IMR-90 (cell line): ENCODE measurements at regions not wholly inside any gene's neighbourhood (a gene's known extent, or its start where the extent isn't known, plus 50 kb on each side); places are given as distances from the start of the nearest gene placed in this dataset.

ENCODE experiments used
- ATAC-seq: fragments of 200-7000 bp; cut with Tn5 transposase; 2 replicates; pipeline ENCODE4 v1.9.1; 2020; ENCODE audit warnings: low read depth, mild to moderate bottlenecking, moderate library complexity
- BruUV-seq: library from RNA; stranded (reverse); fragments of 400-500 nt; replicated peaks from 2 replicates; lab custom pipeline; 2021; lab: Mats Ljungman, UMichigan
- CTCF ChIA-PET: fragments of 300-600 bp; formaldehyde crosslinking; extraction: SDS; loops from one replicate; lab custom pipeline; 2021; ENCODE audit warnings: antibody characterized with exemption; lab: Yijun Ruan, JAX
- POLR2A ChIA-PET: fragments of 300-600 bp; sonication (Branson Sonifier 250); formaldehyde crosslinking; loops from one replicate; lab custom pipeline; 2022; ENCODE audit warnings: antibody characterized with exemption; ENCODE audit not compliant: unreplicated experiment; lab: Charles Lee
- DNase-seq: peaks from one replicate; pipeline ENCODE4 v3.0.0; 2013
- H2AFZ ChIP-seq: replicated peaks from 2 replicates; pipeline ENCODE3; 2013; ENCODE audit warnings: low read length, mild to moderate bottlenecking; ENCODE audit not compliant: poor library complexity
- H2AK5ac ChIP-seq: 2 replicates; pipeline ENCODE4 v1.6.1; 2013; ENCODE audit warnings: low read depth, low read length, inconsistent platforms
- H2AK9ac ChIP-seq: replicated peaks from 2 replicates; pipeline ENCODE3; 2013; ENCODE audit warnings: mild to moderate bottlenecking, low read depth, low read length, moderate library complexity; ENCODE audit not compliant: poor library complexity
- H2BK120ac ChIP-seq: 2 replicates; pipeline ENCODE4 v1.6.1; 2013; ENCODE audit warnings: low read depth, low read length, inconsistent platforms
- H2BK15ac ChIP-seq: 3 replicates; pipeline ENCODE4 v1.6.1; 2013; ENCODE audit warnings: low read depth, low read length, inconsistent platforms
- H2BK20ac ChIP-seq: 2 replicates; pipeline ENCODE4 v1.6.1; 2013; ENCODE audit warnings: low read depth, mild to moderate bottlenecking, inconsistent platforms, low read length, moderate library complexity
- H2BK5ac ChIP-seq: 2 replicates; pipeline ENCODE4 v1.6.1; 2013; ENCODE audit warnings: mild to moderate bottlenecking, low read depth, low read length, inconsistent platforms; ENCODE audit not compliant: poor library complexity, severe bottlenecking
- H3K14ac ChIP-seq: replicated peaks from 2 replicates; pipeline ENCODE4 v1.6.1; 2013; ENCODE audit warnings: low read depth, low read length, inconsistent platforms
- H3K18ac ChIP-seq: 2 replicates; pipeline ENCODE4 v1.6.1; 2013; ENCODE audit warnings: low read depth, low read length, control low read depth
- H3K23ac ChIP-seq: 2 replicates; pipeline ENCODE4 v1.6.1; 2013; ENCODE audit warnings: low read depth, low read length, inconsistent platforms
- H3K27ac ChIP-seq: 2 replicates; pipeline ENCODE4 v1.5.1; 2013; ENCODE audit warnings: mild to moderate bottlenecking, control low read depth, low read length; ENCODE audit not compliant: insufficient read depth
- H3K27me3 ChIP-seq: 2 replicates; pipeline ENCODE4 v1.6.1; 2013; ENCODE audit warnings: low read length; ENCODE audit not compliant: control insufficient read depth, insufficient read depth
- H3K36me3 ChIP-seq: 2 replicates; pipeline ENCODE4 v1.6.1; 2013; ENCODE audit warnings: low read length, mixed read lengths; ENCODE audit not compliant: control insufficient read depth, insufficient read depth
- H3K4ac ChIP-seq: 2 replicates; pipeline ENCODE4 v1.6.1; 2013; ENCODE audit warnings: low read depth, low read length, inconsistent platforms
- H3K4me1 ChIP-seq: 2 replicates; pipeline ENCODE4 v1.6.1; 2013; ENCODE audit warnings: low read length, mixed read lengths; ENCODE audit not compliant: control insufficient read depth, insufficient read depth
- H3K4me2 ChIP-seq: 2 replicates; pipeline ENCODE4 v1.6.1; 2013; ENCODE audit warnings: low read depth, mild to moderate bottlenecking, control low read depth, low read length, moderate library complexity
- H3K4me3 ChIP-seq: 2 replicates; pipeline ENCODE4 v1.5.1; 2013; ENCODE audit warnings: low read depth, mild to moderate bottlenecking, control low read depth, low read length, moderate library complexity; ENCODE audit not compliant: insufficient read depth
- H3K56ac ChIP-seq: 2 replicates; pipeline ENCODE4 v1.6.1; 2013; ENCODE audit warnings: low read length, inconsistent platforms; ENCODE audit not compliant: insufficient read depth; ENCODE audit errors: extremely low read depth
- H3K79me1 ChIP-seq, 2 experiments: 2 replicates each; pipeline ENCODE4 v1.6.1; 2013; ENCODE audit warnings: low read length in 2 of 2, inconsistent platforms in 1 of 2, low read depth in 1 of 2
- H3K9ac ChIP-seq: 2 replicates; pipeline ENCODE4 v1.6.1; 2013; ENCODE audit warnings: low read depth, low read length, control low read depth
- H3K9me1 ChIP-seq: 2 replicates; pipeline ENCODE4 v1.6.1; 2013; ENCODE audit warnings: low read length, inconsistent platforms; ENCODE audit not compliant: insufficient read depth
- H3K9me3 ChIP-seq: 2 replicates; pipeline ENCODE4 v1.6.1; 2013; ENCODE audit warnings: low read length; ENCODE audit not compliant: control insufficient read depth, insufficient read depth
- H4K20me1 ChIP-seq: 2 replicates; pipeline ENCODE4 v1.6.1; 2013; ENCODE audit warnings: low read length, inconsistent platforms; ENCODE audit not compliant: insufficient read depth
- H4K5ac ChIP-seq: 2 replicates; pipeline ENCODE4 v1.6.1; 2013; ENCODE audit warnings: mild to moderate bottlenecking, low read depth, low read length, control low read depth
- H4K8ac ChIP-seq, 2 experiments: 2 replicates each; pipeline ENCODE4 v1.6.1; 2013; ENCODE audit warnings: low read depth in 2 of 2, low read length in 2 of 2, control low read depth in 1 of 2, inconsistent platforms in 1 of 2
- H4K91ac ChIP-seq: 2 replicates; pipeline ENCODE4 v1.6.1; 2013; ENCODE audit warnings: low read depth, low read length, inconsistent platforms; ENCODE audit not compliant: insufficient read depth
- FOS ChIP-seq: fragments of 150-350 bp; IDR thresholded peaks from 2 replicates; pipeline ENCODE4 v1.6.1; 2016; ENCODE audit warnings: low read depth, low read length
- WGBS, 2 experiments: methylation state at CpG; one replicate each; pipeline versions ENCODE4 v1.1.5 to v1.1.7; 2013; ENCODE audit warnings: missing lambda C conversion rate in 2 of 2; ENCODE audit not compliant: insufficient read length in 1 of 2; ENCODE audit errors: extremely low coverage in 2 of 2; 5-methylcytosine and 5-hydroxymethylcytosine counted together
- dilution Hi-C: fragments of 300-500 bp; cut with HindIII; formaldehyde crosslinking; loops from one replicate; pipeline ENCODE4 v1.14.3; 2018; ENCODE audit warnings: low sequenced_read_pairs; ENCODE audit not compliant: unreplicated experiment
- in situ Hi-C: fragments of 300-500 bp; cut with MboI; formaldehyde crosslinking; loops from 3 replicates; pipeline ENCODE4 v1.14.3; 2019; ENCODE audit warnings: low sequenced_read_pairs, inconsistent platforms, mixed read lengths
- intact Hi-C: fragments of 100-400 bp; cut with micrococcal nuclease; formaldehyde crosslinking; loops from 2 replicates; pipeline ENCODE4 v1.10.0; 2022
- TF ChIP-seq, protein P1 (sequence below): fragments of 150-350 bp; IDR thresholded peaks from 2 replicates; pipeline ENCODE4 v1.6.1; 2017; ENCODE audit warnings: mild to moderate bottlenecking, antibody characterized with exemption, low read length, low read depth

DNA sequence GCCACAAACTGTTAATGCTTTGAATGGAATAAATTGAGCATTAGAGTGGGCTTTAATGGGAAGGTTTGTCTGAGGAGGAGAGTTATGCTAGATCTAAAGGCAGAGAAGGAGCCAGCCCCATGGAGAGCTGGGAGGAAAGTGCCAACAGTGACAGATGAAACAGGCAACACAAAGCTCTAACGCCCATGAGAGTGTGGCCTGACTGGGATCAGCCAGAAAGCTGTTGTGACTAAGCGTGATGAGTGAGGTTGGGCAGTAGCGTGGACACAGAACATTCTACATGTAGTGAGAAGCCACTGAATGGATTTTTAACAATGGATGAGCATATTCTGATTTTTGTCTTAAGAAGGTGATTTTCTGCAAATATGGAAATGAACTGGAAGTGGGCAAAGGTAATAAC, 185.3 kb upstream of the SIX2 start:
- Histone ChIP-seq H3K4ac (no peak overlapping the region), H3K79me1 (no peaks in the 10 kb centered on the region), H2BK15ac (no peak overlapping the region), H2BK20ac (no peak overlapping the region), H4K5ac (no peak overlapping the region), H3K27me3 (peaks cover 13% of the 10 kb centered on the region), H2AK9ac (no peak overlapping the region), H3K14ac (no peak overlapping the region), H4K91ac (no peak overlapping the region), H3K9ac (no peak overlapping the region), H3K18ac (no peak overlapping the region), H3K4me2 (no peak overlapping the region), H3K4me3 (no peak overlapping the region), H2AFZ (no peak overlapping the region), H3K27ac (no peak overlapping the region), H4K8ac (no peak overlapping the region), H2BK5ac (no peak overlapping the region), H3K56ac (no peak overlapping the region), H3K23ac (no peak overlapping the region), H3K4me1 (peaks cover 9% of the 10 kb centered on the region), H2AK5ac (no peak overlapping the region), H4K20me1 (no peaks in the 10 kb centered on the region), H2BK120ac (no peak overlapping the region), H3K9me3 (no peaks in the 10 kb centered on the region), H3K9me1 (no peaks in the 10 kb centered on the region), H3K36me3 (no peaks in the 10 kb centered on the region)
- TF ChIP-seq, protein P1, sequence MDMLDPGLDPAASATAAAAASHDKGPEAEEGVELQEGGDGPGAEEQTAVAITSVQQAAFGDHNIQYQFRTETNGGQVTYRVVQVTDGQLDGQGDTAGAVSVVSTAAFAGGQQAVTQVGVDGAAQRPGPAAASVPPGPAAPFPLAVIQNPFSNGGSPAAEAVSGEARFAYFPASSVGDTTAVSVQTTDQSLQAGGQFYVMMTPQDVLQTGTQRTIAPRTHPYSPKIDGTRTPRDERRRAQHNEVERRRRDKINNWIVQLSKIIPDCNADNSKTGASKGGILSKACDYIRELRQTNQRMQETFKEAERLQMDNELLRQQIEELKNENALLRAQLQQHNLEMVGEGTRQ: no peak
- no peak for TF ChIP-seq FOS
- BruUV-seq: no TSS peak
- dilution Hi-C loops: no loop called here
- intact Hi-C loops: no loop called here
- POLR2A ChIA-PET: no interaction called here
- in situ Hi-C loops: no loop called here
- ATAC-seq (no peak), DNase-seq (no peak)
- WGBS, 2 experiments: 93% methylated on average over 2 of the region's 3 CpGs; no CpG with 5 or more reads in 1 of the 2 experiments
- CTCF ChIA-PET: no interaction called here
